ENCODE measurements at regions not wholly inside any gene's neighbourhood (a gene's known extent, or its start where the extent isn't known, plus 50 kb on each side); places are given as distances from the start of the nearest gene placed in this dataset.
"Not testable (repeated sequence)": the region's sequence is repeated elsewhere in the genome, so short reads cannot be mapped to it uniquely, and the experiment has no call there.

GRCh38 chr3:177452831-177453450 is 255.7 kb upstream of the TBL1XR1 start:
- in situ Hi-C loops (cut with HindIII; ENCODE audit: low pct_unique_long_range_greater_than_20kb, low sequenced_read_pairs): no loop called here
- no peak for DNase-seq (ENCODE audit: low read depth)

DNA sequence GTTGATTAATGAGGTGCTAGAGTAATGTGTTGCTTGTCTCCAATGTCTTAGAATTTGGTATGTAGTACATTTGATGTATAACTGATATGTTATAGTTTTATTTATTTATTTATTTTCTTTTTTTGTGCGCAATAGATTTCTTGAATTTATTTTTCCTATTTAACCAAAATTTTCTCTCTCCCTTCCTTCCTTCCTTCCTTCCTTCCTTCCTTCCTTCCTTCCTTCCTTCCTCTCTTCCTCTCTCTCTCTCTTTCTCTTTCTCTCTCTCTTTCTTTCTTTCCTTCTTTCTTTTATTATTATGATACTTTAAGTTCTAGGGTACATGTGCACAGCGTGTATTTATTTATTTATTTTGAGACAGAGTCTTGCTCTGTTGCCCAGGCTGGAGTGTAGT is 256.2 kb upstream of the TBL1XR1 start:
- in situ Hi-C loops (cut with HindIII; ENCODE audit: low pct_unique_long_range_greater_than_20kb, low sequenced_read_pairs): no loop called here
- no peak for DNase-seq (ENCODE audit: low read depth)

DNA sequence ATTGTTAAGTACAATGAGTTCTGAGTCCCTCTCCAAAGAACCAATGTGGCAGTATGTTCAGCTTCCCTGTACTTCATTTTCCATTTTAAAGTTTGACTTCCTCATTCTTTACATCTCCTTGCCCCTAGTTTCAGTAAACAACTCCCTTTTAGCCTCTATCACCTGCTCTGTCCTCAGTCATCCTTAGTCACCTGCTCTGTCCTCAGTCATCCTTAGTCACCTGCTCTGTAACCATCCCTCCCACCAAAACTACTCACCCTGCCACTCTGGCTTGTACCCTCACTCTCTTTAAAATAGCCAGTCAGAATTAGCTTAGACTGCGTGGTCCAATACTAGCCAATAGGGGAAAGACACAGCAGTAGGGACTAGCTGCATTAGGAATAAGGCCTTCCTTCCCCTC is 259.9 kb upstream of the TBL1XR1 start:
- DNase-seq (ENCODE audit: low read depth); in situ Hi-C loops (cut with HindIII; ENCODE audit: low pct_unique_long_range_greater_than_20kb, low sequenced_read_pairs): not testable (repeated sequence)

GRCh38 chr3:177459401-177459800 is 262.1 kb upstream of the TBL1XR1 start:
- in situ Hi-C loops (cut with HindIII; ENCODE audit: low pct_unique_long_range_greater_than_20kb, low sequenced_read_pairs): no loop called here
- DNase-seq (ENCODE audit: low read depth): peak; percentile 44

DNA sequence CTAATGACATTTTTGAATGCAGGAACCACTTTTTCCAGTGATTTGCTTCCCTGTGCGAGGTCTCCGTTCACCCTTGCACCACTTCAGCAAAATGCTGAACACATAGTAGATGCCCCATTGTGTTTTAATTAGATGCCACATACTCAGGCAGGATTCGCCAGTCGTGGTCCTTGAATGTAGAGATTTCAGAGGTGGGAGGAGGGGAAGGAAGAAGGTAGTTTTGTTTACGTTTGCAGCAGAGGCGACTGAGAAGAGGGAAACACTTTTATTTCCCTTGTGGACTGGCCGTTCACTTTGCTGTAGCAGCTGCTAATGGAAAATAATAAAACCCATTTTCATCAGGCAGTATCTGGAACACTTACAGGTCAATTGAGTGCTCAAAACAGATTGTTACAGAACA is 262.8 kb upstream of the TBL1XR1 start:
- in situ Hi-C loops (cut with HindIII; ENCODE audit: low pct_unique_long_range_greater_than_20kb, low sequenced_read_pairs): no loop called here
- DNase-seq (ENCODE audit: low read depth): no peak

DNA sequence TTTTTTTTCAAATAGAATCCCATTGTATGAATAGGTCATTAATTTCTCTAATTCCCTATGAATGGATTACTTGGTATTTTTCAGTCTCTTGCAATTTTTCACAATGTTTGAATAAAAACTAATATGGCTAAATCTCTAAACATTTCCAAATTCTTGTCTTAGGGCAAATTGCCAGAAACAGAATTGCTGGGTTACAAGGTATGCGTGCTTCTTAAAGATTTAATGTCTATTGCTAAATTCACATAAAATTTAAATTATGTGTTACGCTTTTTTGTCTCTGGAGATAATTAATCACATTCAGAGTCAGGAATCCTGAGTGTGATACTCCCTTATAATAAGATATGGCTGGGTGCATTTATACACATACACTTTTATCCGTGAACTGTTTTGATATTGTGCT is 264.5 kb upstream of the TBL1XR1 start:
- in situ Hi-C loops (cut with HindIII; ENCODE audit: low pct_unique_long_range_greater_than_20kb, low sequenced_read_pairs): no loop called here
- no peak for DNase-seq (ENCODE audit: low read depth)

GRCh38 chr3:177463341-177463740 is 266.1 kb upstream of the TBL1XR1 start:
- DNase-seq (ENCODE audit: low read depth); in situ Hi-C loops (cut with HindIII; ENCODE audit: low pct_unique_long_range_greater_than_20kb, low sequenced_read_pairs): not testable (repeated sequence)

- peak; percentile 32 for DNase-seq (ENCODE audit: low read depth)
Observed at GRCh38 chr3:177463863-177464262, 266.6 kb upstream of the TBL1XR1 start.

DNA sequence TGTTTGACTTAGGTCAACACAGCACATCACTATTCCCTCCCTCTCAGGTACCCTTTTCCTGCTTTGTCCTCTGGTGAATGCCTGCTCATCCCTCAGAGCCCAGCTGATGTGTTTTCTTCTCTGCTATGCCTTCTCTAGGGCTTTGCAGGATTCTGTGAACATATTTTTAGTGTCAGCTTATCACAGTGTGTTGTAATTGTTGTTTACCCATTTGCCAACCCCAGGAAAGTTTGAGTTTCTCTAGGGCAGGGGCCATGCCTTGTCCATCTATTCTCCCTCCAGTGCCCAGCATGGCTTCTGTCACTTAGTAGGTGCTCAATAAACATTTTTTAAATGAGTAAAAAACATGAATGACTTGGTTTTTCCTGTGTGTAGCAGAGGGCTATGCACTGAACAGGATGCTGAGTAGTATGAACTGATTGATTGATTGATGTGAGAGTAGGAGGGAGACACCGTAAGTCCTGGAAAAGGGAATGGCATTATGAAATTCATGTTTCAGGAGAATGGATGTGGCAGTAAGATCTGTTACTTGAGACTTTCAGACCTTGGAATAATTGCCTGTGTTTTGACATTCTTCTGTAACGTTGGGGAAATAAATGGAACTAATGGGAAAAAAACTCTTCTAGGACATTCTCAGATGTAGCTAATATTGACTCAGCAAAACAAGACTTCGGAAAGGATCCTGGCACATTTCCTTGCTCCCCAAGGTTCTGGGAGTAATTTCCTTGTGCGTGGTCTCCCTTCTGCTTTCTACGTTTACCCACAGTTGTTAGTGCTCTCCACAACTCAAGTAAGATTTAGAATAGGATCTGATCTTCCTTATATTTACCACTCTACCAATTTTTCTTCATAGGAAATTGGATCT is 267.3 kb upstream of the TBL1XR1 start:
- in situ Hi-C loops (cut with HindIII; ENCODE audit: low pct_unique_long_range_greater_than_20kb, low sequenced_read_pairs): no loop called here
- no peak for DNase-seq (ENCODE audit: low read depth)

More at GRCh38 chr3:177463863-177464262, 266.6 kb upstream of the TBL1XR1 start:
- in situ Hi-C loops (cut with HindIII; ENCODE audit: low pct_unique_long_range_greater_than_20kb, low sequenced_read_pairs): no loop called here

GRCh38 chr3:177465257-177465642 is 268.0 kb upstream of the TBL1XR1 start:
- no peak for DNase-seq (ENCODE audit: low read depth)
- in situ Hi-C loops (cut with HindIII; ENCODE audit: low pct_unique_long_range_greater_than_20kb, low sequenced_read_pairs): no loop called here

GRCh38 chr3:177466074-177466473 is 268.8 kb upstream of the TBL1XR1 start:
- no peak for DNase-seq (ENCODE audit: low read depth)
- in situ Hi-C loops (cut with HindIII; ENCODE audit: low pct_unique_long_range_greater_than_20kb, low sequenced_read_pairs): no loop called here

- DNase-seq (ENCODE audit: low read depth); in situ Hi-C loops (cut with HindIII; ENCODE audit: low pct_unique_long_range_greater_than_20kb, low sequenced_read_pairs): not testable (repeated sequence)
Observed at GRCh38 chr3:177466622-177467021, 269.3 kb upstream of the TBL1XR1 start.

- DNase-seq (ENCODE audit: low read depth): no peak
- in situ Hi-C loops (cut with HindIII; ENCODE audit: low pct_unique_long_range_greater_than_20kb, low sequenced_read_pairs): no loop called here
Observed at GRCh38 chr3:177467247-177467985, 270.1 kb upstream of the TBL1XR1 start.

GRCh38 chr3:177468331-177468730 is 271.0 kb upstream of the TBL1XR1 start:
- in situ Hi-C loops (cut with HindIII; ENCODE audit: low pct_unique_long_range_greater_than_20kb, low sequenced_read_pairs): no loop called here
- DNase-seq (ENCODE audit: low read depth): peak; percentile 44

- in situ Hi-C loops (cut with HindIII; ENCODE audit: low pct_unique_long_range_greater_than_20kb, low sequenced_read_pairs): no loop called here
- peak; percentile 44 for DNase-seq (ENCODE audit: low read depth)
Observed at GRCh38 chr3:177468816-177469215, 271.5 kb upstream of the TBL1XR1 start.

DNA sequence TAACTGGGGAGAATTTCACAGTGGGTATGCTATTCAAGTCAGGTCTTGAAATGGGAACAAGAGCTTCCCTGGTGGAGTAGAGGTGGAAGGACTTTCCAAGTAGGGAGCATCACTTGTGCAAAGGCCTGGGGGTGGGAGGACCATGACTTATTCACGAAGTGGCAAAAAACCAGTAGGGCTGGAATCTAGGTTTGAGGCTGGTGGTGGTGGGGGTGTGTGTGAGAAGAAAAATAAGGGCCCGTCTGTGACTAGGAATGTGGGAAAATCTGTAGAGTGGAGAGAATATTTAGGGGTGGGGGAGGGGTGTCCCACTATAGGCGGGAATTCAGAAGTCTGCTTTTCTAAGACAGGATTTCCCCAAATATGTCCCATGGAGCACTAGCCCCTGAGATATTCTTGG is 271.9 kb upstream of the TBL1XR1 start:
- DNase-seq (ENCODE audit: low read depth): no peak
- in situ Hi-C loops (cut with HindIII; ENCODE audit: low pct_unique_long_range_greater_than_20kb, low sequenced_read_pairs): no loop called here

- DNase-seq (ENCODE audit: low read depth): no peak
Observed at GRCh38 chr3:177470197-177470941, 273.1 kb upstream of the TBL1XR1 start.

DNA sequence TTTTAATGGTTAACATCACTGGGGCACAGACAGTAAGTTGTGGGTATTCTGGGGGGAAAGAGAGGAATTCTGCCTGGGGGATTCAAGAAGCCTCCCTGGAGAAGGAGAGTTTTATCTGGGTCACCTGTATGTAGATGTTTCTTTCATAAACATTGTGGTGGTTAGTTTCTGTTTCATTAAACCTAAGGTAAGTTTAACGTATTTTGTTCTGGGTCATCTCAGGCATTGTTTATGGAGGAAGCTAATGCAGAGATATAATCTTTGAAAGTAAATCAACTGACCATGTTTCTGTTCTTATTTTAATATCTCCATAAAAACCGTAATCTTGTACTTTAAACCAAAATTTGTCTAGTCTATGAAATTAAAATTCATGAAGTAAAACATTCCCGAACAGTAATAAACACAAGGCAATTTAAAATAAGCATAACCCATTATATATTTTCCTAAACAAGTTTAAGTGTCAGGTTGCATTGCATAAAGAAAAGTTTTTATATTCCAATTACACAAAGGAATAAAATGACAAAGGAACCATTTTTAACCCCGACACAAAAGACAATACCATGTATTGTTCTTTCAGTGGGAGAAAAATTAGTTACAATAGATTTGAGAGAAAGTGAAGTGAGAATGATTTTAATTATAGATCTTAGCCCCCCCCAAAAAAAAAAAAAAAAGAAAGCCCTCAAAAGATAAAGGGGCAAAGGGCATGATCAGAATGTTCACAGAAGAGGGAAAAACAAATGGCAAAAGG is 274.6 kb upstream of the TBL1XR1 start:
- in situ Hi-C loops (cut with HindIII; ENCODE audit: low pct_unique_long_range_greater_than_20kb, low sequenced_read_pairs): no loop called here

More at GRCh38 chr3:177470197-177470941, 273.1 kb upstream of the TBL1XR1 start:
- in situ Hi-C loops (cut with HindIII; ENCODE audit: low pct_unique_long_range_greater_than_20kb, low sequenced_read_pairs): no loop called here

More for the DNA sequence above, 274.6 kb upstream of the TBL1XR1 start:
- DNase-seq (ENCODE audit: low read depth): no peak

Measured in Caki2 (cell line).